ENCODE measurements at regions not wholly inside any gene's neighbourhood (a gene's known extent, or its start where the extent isn't known, plus 50 kb on each side); places are given as distances from the start of the nearest gene placed in this dataset.

DNA sequence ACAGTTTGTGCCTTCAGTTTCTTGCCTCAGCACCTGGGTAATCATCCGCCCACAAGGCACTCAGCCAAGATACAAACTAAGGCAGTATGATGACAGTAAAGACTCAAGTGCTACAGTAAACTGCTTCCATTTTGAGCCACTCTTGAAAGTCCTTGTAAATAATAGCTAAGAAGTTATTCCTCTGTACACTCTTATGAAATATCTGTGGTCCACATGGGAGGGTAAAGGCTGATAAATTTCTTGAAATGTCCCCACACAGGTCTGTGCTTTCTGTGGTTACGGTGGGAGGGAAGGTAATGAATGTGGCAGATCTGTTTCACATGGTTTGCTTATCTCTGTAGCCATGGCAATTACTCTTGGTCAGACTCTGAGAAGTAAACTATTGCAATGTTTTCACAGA lies 551.0 kb upstream of the ZWINT start:
- ChIA-PET POLR2A (ENCODE audit: low non-redundant PET) (no interaction called here), CTCF (no interaction called here)
- TF ChIP-seq, protein P1, sequence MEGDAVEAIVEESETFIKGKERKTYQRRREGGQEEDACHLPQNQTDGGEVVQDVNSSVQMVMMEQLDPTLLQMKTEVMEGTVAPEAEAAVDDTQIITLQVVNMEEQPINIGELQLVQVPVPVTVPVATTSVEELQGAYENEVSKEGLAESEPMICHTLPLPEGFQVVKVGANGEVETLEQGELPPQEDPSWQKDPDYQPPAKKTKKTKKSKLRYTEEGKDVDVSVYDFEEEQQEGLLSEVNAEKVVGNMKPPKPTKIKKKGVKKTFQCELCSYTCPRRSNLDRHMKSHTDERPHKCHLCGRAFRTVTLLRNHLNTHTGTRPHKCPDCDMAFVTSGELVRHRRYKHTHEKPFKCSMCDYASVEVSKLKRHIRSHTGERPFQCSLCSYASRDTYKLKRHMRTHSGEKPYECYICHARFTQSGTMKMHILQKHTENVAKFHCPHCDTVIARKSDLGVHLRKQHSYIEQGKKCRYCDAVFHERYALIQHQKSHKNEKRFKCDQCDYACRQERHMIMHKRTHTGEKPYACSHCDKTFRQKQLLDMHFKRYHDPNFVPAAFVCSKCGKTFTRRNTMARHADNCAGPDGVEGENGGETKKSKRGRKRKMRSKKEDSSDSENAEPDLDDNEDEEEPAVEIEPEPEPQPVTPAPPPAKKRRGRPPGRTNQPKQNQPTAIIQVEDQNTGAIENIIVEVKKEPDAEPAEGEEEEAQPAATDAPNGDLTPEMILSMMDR (conservative IDR thresholded peaks at IDR 0.05; ENCODE audit: low read depth): no peak
- no peak for DNase-seq (ENCODE audit: low spot score)
- no peak overlapping the region for H3K27ac ChIP-seq

DNA sequence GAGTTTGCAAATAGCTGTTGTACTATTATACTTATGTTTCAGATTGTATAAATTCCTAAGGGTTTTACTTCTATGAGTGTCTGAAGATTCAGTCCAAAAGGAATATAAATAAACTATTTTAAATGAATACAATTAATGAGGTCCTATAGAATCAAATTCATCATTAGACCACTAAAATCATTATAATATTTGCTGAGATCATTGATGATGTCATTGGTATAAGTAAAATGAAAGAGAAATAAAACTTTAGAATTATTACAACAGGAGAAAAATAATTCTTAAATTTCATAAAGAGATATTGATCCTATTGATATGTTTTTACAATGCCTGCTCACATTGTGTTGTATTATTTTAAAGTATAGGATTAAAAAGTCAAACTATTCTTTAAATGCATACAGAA lies 544.0 kb upstream of the ZWINT start:
- H3K27ac ChIP-seq: no peak overlapping the region
- no peak for DNase-seq (ENCODE audit: low spot score)
- TF ChIP-seq, protein P1 (conservative IDR thresholded peaks at IDR 0.05; ENCODE audit: low read depth): no peak
- CTCF ChIA-PET: no interaction called here
- POLR2A ChIA-PET (ENCODE audit: low non-redundant PET): no interaction called here

DNA sequence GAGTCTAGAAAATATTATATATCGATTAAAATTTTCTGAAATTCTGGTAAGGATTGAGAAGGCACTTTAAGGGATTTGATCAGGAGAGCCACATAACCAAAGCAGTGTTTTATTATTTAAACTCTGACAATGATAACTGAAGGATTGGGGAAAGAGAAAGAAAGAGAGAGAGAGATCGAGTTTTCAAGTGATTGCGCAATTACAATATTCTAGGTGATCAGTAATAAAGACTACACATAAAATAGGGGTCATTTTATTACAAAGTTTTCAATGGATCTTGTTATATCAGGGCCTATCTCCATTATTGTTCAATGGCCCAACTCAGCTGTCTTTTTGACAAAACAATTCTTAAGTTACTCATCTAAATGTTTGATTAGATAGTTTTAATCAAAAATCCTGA lies 541.5 kb upstream of the ZWINT start:
- CTCF ChIA-PET: no interaction called here
- TF ChIP-seq, protein P1 (conservative IDR thresholded peaks at IDR 0.05; ENCODE audit: low read depth): no peak
- no peak for DNase-seq (ENCODE audit: low spot score)
- no peak overlapping the region for H3K27ac ChIP-seq
- POLR2A ChIA-PET (ENCODE audit: low non-redundant PET): no interaction called here

DNA sequence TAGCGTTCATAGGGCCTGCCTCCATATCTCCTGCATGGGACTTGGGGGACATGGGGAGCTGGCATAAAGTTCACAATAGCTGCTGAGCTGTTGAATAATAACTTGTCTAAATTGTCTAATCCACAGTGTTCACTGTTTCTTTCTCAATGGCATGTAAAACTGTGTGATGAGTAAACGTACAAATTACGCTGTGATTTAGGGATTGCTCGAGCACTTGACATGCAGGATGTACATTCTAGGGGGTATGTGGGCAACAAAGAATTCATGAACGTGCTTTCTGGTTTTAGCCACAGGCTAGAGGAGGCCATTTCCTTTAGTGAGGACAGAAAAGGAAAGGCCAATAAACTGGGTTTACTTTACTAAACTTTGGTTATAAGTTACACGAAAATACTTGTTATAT lies 534.2 kb upstream of the ZWINT start:
- TF ChIP-seq, protein P1 (conservative IDR thresholded peaks at IDR 0.05; ENCODE audit: low read depth): no peak
- no peak for DNase-seq (ENCODE audit: low spot score)
- ChIA-PET CTCF (interaction anchor here (0.7 kb wide), 1 partner anchor 784 kb away, joined by 3 read pairs; no protein-coding TSS in a partner anchor), POLR2A (ENCODE audit: low non-redundant PET) (no interaction called here)
- H3K27ac ChIP-seq: no peak overlapping the region

DNA sequence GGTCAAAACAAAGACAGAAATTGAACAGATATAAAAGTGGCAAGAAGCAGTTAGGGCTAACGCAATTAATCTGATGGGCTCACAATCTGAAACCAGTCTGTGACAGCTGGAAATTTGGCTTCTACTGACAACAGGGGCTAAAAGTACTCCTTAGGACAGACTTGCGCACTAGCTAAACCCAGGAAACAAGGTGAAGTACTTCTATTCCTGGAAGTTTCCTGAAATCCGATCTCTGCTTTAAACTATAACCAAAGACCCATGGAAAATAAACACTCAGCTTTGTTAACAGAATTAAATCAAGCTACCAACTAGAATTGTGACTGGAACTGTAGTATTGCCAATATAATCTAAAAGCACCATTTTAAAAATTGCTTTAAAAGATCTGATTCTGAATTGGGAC lies 520.2 kb upstream of the ZWINT start:
- TF ChIP-seq, protein P1 (conservative IDR thresholded peaks at IDR 0.05; ENCODE audit: low read depth): no peak
- POLR2A ChIA-PET (ENCODE audit: low non-redundant PET): no interaction called here
- CTCF ChIA-PET: no interaction called here
- no peak for DNase-seq (ENCODE audit: low spot score)
- H3K27ac ChIP-seq: no peak overlapping the region

DNA sequence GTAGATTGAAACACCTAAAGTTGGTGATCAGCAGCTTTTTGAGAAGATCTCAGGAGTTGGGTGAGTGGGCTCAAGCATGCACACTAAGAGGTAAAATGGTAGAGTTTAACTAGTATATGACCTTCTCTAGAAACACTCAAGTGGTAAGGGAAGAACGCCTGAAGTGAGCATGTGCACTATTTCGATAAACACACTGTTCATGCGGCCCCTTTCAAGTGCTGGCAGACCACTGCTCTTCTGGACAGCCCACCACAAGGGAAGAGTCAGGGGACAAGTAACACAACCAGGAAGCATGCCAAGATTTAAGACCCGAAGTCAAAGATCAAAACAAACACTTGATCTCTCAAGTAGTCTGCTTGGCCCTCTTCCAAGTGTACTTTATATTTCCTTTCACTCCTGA lies 519.5 kb upstream of the ZWINT start:
- POLR2A ChIA-PET (ENCODE audit: low non-redundant PET): no interaction called here
- CTCF ChIA-PET: no interaction called here
- DNase-seq (ENCODE audit: low spot score): no peak
- no peak overlapping the region for H3K27ac ChIP-seq
- TF ChIP-seq, protein P1 (conservative IDR thresholded peaks at IDR 0.05; ENCODE audit: low read depth): no peak

DNA sequence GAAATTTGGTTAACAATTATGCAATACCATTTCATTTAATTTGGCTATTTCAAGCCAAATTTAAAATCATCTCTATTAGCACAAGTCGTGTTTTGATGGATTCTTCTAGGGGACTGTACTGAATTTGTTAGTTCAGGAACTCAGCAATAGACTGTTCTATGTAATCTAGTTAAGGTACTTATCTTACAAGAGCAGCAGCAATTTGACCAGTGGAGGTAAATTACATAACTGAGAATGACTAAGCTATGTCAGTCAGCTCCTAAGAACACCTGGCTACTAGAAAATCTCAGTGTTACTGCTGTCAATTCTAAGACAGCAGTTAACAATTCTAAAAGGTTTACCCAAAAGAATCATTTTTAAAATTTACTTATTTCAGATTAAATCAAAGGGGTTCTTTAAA lies 513.9 kb upstream of the ZWINT start:
- H3K27ac ChIP-seq: no peak overlapping the region
- TF ChIP-seq, protein P1 (conservative IDR thresholded peaks at IDR 0.05; ENCODE audit: low read depth): no peak
- POLR2A ChIA-PET (ENCODE audit: low non-redundant PET): no interaction called here
- CTCF ChIA-PET: interaction anchor here (0.6 kb wide), 1 partner anchor 1484 kb away, joined by 5 read pairs; no protein-coding TSS in a partner anchor
- no peak for DNase-seq (ENCODE audit: low spot score)
